WTC11 (cell line): ENCODE measurements at regions not wholly inside any gene's neighbourhood (a gene's known extent, or its start where the extent isn't known, plus 50 kb on each side); places are given as distances from the start of the nearest gene placed in this dataset.

Source experiments
- ATAC-seq: fragments of 200-7000 bp; cut with Tn5 transposase; 2 replicates; pipeline ENCODE4 v1.10.0; 2021; ENCODE audit warnings: mild to moderate bottlenecking, moderate library complexity
- CTCF ChIA-PET: fragments of 300-600 bp; sonication (Branson Sonifier 250); formaldehyde crosslinking; loops from one replicate; lab custom pipeline; 2021; ENCODE audit warnings: antibody characterized with exemption; lab: Charles Lee
- POLR2A ChIA-PET: fragments of 350-600 bp; sonication (Branson Sonifier 250); formaldehyde crosslinking; loops from one replicate; lab custom pipeline; 2021; ENCODE audit warnings: antibody characterized with exemption; lab: Charles Lee
- DNase-seq: peaks from one replicate; pipeline ENCODE4 v3.0.0; 2021; ENCODE audit warnings: low spot score
- H3K27ac Mint-ChIP-seq: 2 replicates; pipeline ENCODE4 v1.8.0; 2021; ENCODE audit warnings: mixed read lengths
- H3K27me3 Mint-ChIP-seq: 2 replicates; pipeline ENCODE4 v1.8.0; 2021; ENCODE audit warnings: low read depth, mild to moderate bottlenecking, moderate library complexity, mixed read lengths
- H3K36me3 Mint-ChIP-seq: 2 replicates; pipeline ENCODE4 v1.8.0; 2021; ENCODE audit warnings: mixed read lengths
- H3K4me1 Mint-ChIP-seq: 2 replicates; pipeline ENCODE4 v1.8.0; 2022; ENCODE audit warnings: mixed read lengths
- H3K4me3 Mint-ChIP-seq: 2 replicates; pipeline ENCODE4 v1.8.0; 2021; ENCODE audit warnings: mild to moderate bottlenecking, moderate library complexity, mixed read lengths
- H3K9me3 Mint-ChIP-seq: 2 replicates; pipeline ENCODE4 v1.8.0; 2021; ENCODE audit warnings: mixed read lengths
- CTCF ChIP-seq: fragments of 200-600 bp; IDR thresholded peaks from 2 replicates; pipeline ENCODE4 v1.8.0; 2022; ENCODE audit warnings: antibody characterized with exemption
- E2F1 ChIP-seq: sonication (generic); formaldehyde crosslinking; IDR thresholded peaks from 2 replicates; pipeline ENCODE4 v1.8.0; 2022; ENCODE audit warnings: mild to moderate bottlenecking, missing genetic modification reagents
- FOXK1 ChIP-seq: sonication (generic); formaldehyde crosslinking; IDR thresholded peaks from 2 replicates; pipeline ENCODE4 v1.8.0; 2022; ENCODE audit warnings: mild to moderate bottlenecking, moderate library complexity, missing genetic modification reagents
- GTF2I ChIP-seq: fragments of 250-450 bp; sonication (Bioruptor Pico); conservative IDR thresholded peaks from 2 replicates; pipeline ENCODE4 v1.4.0; 2021; ENCODE audit warnings: mild to moderate bottlenecking
- MXD4 ChIP-seq: fragments of 250-450 bp; sonication (Bioruptor Pico); IDR thresholded peaks from 2 replicates; pipeline ENCODE4 v1.8.0; 2021; ENCODE audit warnings: mild to moderate bottlenecking, moderate library complexity, borderline replicate concordance
- SMAD4 ChIP-seq: sonication (generic); formaldehyde crosslinking; IDR thresholded peaks from 2 replicates; pipeline ENCODE4 v1.8.0; 2022; ENCODE audit warnings: mild to moderate bottlenecking, missing genetic modification reagents
- ZMAT4 ChIP-seq: fragments of 250-450 bp; sonication (Bioruptor Pico); IDR thresholded peaks from 2 replicates; pipeline ENCODE4 v1.9.0; 2021; ENCODE audit warnings: mild to moderate bottlenecking
- ZNF219 ChIP-seq: sonication (generic); formaldehyde crosslinking; IDR thresholded peaks from 2 replicates; pipeline ENCODE4 v1.8.0; 2023; ENCODE audit warnings: missing genetic modification reagents, mild to moderate bottlenecking, borderline replicate concordance
- ZNF263 ChIP-seq: sonication (generic); formaldehyde crosslinking; IDR thresholded peaks from 2 replicates; pipeline ENCODE4 v1.8.1; 2022; ENCODE audit warnings: low read depth, mild to moderate bottlenecking, moderate library complexity, missing genetic modification reagents
- ZNF396 ChIP-seq: fragments of 250-450 bp; sonication (Bioruptor Pico); IDR thresholded peaks from 2 replicates; pipeline ENCODE4 v1.8.0; 2021; ENCODE audit warnings: mild to moderate bottlenecking, moderate library complexity, borderline replicate concordance
- ZNF425 ChIP-seq: fragments of 250-450 bp; sonication (Bioruptor Pico); conservative IDR thresholded peaks from 2 replicates; pipeline ENCODE4 v1.9.0; 2021; ENCODE audit warnings: mild to moderate bottlenecking
- ZNF512 ChIP-seq: sonication (generic); formaldehyde crosslinking; IDR thresholded peaks from 2 replicates; pipeline ENCODE4 v1.8.1; 2022; ENCODE audit warnings: missing genetic modification reagents, borderline replicate concordance
- ZNF532 ChIP-seq: fragments of 250-450 bp; sonication (Bioruptor Pico); IDR thresholded peaks from 2 replicates; pipeline ENCODE4 v1.9.0; 2021; ENCODE audit warnings: mild to moderate bottlenecking, borderline replicate concordance
- TF ChIP-seq, protein P1 (sequence below): sonication (generic); formaldehyde crosslinking; IDR thresholded peaks from 2 replicates; pipeline ENCODE4 v1.8.0; 2022; ENCODE audit warnings: mild to moderate bottlenecking, missing genetic modification reagents
- TF ChIP-seq, protein P2 (sequence below): sonication (generic); formaldehyde crosslinking; IDR thresholded peaks from 2 replicates; pipeline ENCODE4 v1.8.0; 2022; ENCODE audit warnings: missing genetic modification reagents
- TF ChIP-seq, protein P3 (sequence below): fragments of 250-450 bp; sonication (Bioruptor Pico); IDR thresholded peaks from 2 replicates; pipeline ENCODE4 v2.1.2; 2022; ENCODE audit warnings: mild to moderate bottlenecking, moderate library complexity
- TF ChIP-seq, protein P4 (sequence below): sonication (generic); formaldehyde crosslinking; conservative IDR thresholded peaks from 2 replicates; pipeline ENCODE4 v1.8.1; 2023; ENCODE audit warnings: mild to moderate bottlenecking, low read depth, missing genetic modification reagents, moderate library complexity

DNA sequence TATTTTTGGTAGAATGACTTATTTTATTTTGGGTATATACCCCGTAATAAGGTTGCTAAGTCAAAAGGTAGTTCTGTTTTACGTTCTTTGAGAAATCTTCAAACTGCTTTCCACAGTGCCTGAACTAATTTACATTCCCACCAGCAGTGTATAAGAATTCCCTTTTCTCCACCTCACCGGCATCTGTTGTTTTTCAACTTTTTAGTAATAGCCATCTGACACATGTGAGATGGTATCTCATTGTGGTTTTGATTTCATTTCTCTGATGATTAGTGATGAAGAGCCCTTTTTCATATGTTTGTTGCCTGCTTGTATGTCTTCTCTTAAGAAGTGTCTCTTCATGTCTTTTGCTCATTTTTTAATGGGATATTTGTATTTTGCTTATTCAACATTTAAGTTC lies 215.2 kb upstream of the TFPI start:
- H3K27ac Mint-ChIP-seq = no peak overlapping the region
- H3K36me3 Mint-ChIP-seq = peaks cover 7% of the 10 kb centered on the region; the same call in 1 of the 2 replicates
- no peaks in the 10 kb centered on the region for H3K4me1 Mint-ChIP-seq
- H3K9me3 Mint-ChIP-seq = peaks cover 6% of the 10 kb centered on the region; the same call in 1 of the 2 replicates
- H3K4me3 Mint-ChIP-seq = no peak overlapping the region
- ATAC-seq (no peak), DNase-seq (no peak)
- H3K27me3 Mint-ChIP-seq = peaks cover 3% of the 10 kb centered on the region; the same call in 1 of the 2 replicates
- CTCF ChIA-PET = no interaction called here
- POLR2A ChIA-PET = no interaction called here
- no peak for TF ChIP-seq MXD4 (CRISPR knock-in tag)
- TF ChIP-seq ZNF396 (CRISPR knock-in tag) = no peak
- no peak for TF ChIP-seq ZNF263
- no peak for TF ChIP-seq ZNF425 (CRISPR knock-in tag)
- no peak for TF ChIP-seq ZNF512 (CRISPR knock-in tag)
- no peak for TF ChIP-seq SMAD4 (CRISPR knock-in tag)
- TF ChIP-seq, protein P1, sequence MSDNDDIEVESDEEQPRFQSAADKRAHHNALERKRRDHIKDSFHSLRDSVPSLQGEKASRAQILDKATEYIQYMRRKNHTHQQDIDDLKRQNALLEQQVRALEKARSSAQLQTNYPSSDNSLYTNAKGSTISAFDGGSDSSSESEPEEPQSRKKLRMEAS = no peak
- no peak for TF ChIP-seq E2F1 (CRISPR knock-in tag)
- TF ChIP-seq ZNF532 = no peak
- TF ChIP-seq ZNF219 = no peak
- no peak for TF ChIP-seq FOXK1 (CRISPR knock-in tag)
- TF ChIP-seq ZMAT4 (CRISPR knock-in tag) = no peak
- TF ChIP-seq, protein P2, sequence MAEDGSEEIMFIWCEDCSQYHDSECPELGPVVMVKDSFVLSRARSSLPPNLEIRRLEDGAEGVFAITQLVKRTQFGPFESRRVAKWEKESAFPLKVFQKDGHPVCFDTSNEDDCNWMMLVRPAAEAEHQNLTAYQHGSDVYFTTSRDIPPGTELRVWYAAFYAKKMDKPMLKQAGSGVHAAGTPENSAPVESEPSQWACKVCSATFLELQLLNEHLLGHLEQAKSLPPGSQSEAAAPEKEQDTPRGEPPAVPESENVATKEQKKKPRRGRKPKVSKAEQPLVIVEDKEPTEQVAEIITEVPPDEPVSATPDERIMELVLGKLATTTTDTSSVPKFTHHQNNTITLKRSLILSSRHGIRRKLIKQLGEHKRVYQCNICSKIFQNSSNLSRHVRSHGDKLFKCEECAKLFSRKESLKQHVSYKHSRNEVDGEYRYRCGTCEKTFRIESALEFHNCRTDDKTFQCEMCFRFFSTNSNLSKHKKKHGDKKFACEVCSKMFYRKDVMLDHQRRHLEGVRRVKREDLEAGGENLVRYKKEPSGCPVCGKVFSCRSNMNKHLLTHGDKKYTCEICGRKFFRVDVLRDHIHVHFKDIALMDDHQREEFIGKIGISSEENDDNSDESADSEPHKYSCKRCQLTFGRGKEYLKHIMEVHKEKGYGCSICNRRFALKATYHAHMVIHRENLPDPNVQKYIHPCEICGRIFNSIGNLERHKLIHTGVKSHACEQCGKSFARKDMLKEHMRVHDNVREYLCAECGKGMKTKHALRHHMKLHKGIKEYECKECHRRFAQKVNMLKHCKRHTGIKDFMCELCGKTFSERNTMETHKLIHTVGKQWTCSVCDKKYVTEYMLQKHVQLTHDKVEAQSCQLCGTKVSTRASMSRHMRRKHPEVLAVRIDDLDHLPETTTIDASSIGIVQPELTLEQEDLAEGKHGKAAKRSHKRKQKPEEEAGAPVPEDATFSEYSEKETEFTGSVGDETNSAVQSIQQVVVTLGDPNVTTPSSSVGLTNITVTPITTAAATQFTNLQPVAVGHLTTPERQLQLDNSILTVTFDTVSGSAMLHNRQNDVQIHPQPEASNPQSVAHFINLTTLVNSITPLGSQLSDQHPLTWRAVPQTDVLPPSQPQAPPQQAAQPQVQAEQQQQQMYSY (CRISPR knock-in tag) = no peak
- TF ChIP-seq, protein P3, sequence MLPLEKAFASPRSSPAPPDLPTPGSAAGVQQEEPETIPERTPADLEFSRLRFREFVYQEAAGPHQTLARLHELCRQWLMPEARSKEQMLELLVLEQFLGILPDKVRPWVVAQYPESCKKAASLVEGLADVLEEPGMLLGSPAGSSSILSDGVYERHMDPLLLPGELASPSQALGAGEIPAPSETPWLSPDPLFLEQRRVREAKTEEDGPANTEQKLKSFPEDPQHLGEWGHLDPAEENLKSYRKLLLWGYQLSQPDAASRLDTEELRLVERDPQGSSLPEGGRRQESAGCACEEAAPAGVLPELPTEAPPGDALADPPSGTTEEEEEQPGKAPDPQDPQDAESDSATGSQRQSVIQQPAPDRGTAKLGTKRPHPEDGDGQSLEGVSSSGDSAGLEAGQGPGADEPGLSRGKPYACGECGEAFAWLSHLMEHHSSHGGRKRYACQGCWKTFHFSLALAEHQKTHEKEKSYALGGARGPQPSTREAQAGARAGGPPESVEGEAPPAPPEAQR (CRISPR knock-in tag) = no peak
- TF ChIP-seq, protein P4, sequence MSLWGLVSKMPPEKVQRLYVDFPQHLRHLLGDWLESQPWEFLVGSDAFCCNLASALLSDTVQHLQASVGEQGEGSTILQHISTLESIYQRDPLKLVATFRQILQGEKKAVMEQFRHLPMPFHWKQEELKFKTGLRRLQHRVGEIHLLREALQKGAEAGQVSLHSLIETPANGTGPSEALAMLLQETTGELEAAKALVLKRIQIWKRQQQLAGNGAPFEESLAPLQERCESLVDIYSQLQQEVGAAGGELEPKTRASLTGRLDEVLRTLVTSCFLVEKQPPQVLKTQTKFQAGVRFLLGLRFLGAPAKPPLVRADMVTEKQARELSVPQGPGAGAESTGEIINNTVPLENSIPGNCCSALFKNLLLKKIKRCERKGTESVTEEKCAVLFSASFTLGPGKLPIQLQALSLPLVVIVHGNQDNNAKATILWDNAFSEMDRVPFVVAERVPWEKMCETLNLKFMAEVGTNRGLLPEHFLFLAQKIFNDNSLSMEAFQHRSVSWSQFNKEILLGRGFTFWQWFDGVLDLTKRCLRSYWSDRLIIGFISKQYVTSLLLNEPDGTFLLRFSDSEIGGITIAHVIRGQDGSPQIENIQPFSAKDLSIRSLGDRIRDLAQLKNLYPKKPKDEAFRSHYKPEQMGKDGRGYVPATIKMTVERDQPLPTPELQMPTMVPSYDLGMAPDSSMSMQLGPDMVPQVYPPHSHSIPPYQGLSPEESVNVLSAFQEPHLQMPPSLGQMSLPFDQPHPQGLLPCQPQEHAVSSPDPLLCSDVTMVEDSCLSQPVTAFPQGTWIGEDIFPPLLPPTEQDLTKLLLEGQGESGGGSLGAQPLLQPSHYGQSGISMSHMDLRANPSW (CRISPR knock-in tag) = no peak
- no peak for TF ChIP-seq CTCF
- TF ChIP-seq GTF2I (CRISPR knock-in tag) = no peak
- TF ChIP-seq, all 79 proteins: peak for 0
